ENCODE measurements at regions not wholly inside any gene's neighbourhood (a gene's known extent, or its start where the extent isn't known, plus 50 kb on each side); places are given as distances from the start of the nearest gene placed in this dataset.

GRCh38 chr13:63880705-63881104 lies 2465.1 kb upstream of the PCDH20 start:
- TF ChIP-seq POLR2AphosphoS5 (IDR thresholded peaks at IDR 0.05; ENCODE audit: borderline replicate concordance, low read depth, low read length) (no peak), EZH2 (IDR thresholded peaks at IDR 0.05) (no peak), FOXP2 (optimal IDR thresholded peaks at IDR 0.05; ENCODE audit: control extremely low read depth, extremely low read length, insufficient read depth) (no peak)
